PC-9 (cell line): ENCODE measurements at regions not wholly inside any gene's neighbourhood (a gene's known extent, or its start where the extent isn't known, plus 50 kb on each side); places are given as distances from the start of the nearest gene placed in this dataset.

ENCODE experiments used
- EZH2 ChIP-seq: fragments of 200-600 bp; sonication (generic); IDR thresholded peaks from 2 replicates; pipeline ENCODE4 v1.8.0; 2017; ENCODE audit warnings: antibody characterized with exemption, low read depth
- TF ChIP-seq, protein P1 (sequence below): fragments of 200-600 bp; sonication (generic); conservative IDR thresholded peaks from 2 replicates; pipeline ENCODE4 v1.6.1; 2017; ENCODE audit warnings: mixed run types, antibody characterized with exemption, mild to moderate bottlenecking, moderate library complexity

DNA sequence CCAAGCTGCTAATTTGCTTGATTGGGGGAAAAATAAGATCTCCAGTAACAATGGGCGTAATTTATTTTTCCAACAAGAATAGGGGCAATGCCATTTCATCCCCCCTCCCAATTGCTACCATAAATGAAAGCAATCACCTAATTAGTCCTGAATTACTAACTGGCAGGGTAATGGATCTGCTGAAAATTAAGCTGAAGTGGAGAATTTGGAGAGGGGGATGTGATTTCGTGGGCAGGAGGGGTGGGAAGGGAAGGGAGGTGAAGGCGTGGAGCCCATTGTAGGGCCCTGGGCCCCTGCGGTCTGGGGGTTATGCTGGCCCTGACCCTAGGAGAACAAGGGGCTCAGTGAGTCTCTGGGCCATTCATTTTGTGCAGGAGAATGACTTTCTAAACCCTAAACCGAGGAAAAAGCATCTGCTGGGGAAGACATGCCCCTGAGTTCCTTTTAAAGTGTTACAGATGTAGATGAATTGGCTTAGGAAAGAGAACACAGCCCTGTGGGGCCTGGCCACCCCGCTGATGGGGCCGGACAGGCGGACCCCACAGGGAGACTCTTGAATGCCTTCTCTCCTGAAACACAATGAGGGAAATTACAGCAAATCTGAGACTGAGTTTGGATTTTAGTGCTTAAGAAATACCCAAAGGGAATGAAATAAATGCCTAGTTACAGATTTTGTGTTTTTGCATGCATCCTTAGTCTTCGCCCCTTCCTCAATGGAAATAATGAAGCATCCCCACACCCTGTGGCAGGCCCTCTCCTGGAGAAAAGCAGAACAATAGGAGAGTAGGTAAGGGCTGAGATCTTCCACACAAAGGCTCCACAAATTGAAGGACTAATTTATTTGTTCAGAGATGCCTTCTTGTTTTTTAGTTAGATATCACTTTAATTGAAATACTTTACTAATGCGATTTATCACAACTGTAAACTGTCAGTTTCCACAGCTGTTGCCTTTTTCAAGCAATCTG, 143.2 kb downstream of the PSAT1 start:
- TF ChIP-seq, protein P1, sequence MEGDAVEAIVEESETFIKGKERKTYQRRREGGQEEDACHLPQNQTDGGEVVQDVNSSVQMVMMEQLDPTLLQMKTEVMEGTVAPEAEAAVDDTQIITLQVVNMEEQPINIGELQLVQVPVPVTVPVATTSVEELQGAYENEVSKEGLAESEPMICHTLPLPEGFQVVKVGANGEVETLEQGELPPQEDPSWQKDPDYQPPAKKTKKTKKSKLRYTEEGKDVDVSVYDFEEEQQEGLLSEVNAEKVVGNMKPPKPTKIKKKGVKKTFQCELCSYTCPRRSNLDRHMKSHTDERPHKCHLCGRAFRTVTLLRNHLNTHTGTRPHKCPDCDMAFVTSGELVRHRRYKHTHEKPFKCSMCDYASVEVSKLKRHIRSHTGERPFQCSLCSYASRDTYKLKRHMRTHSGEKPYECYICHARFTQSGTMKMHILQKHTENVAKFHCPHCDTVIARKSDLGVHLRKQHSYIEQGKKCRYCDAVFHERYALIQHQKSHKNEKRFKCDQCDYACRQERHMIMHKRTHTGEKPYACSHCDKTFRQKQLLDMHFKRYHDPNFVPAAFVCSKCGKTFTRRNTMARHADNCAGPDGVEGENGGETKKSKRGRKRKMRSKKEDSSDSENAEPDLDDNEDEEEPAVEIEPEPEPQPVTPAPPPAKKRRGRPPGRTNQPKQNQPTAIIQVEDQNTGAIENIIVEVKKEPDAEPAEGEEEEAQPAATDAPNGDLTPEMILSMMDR = no peak
- no peak for TF ChIP-seq EZH2
